ENCODE measurements at regions not wholly inside any gene's neighbourhood (a gene's known extent, or its start where the extent isn't known, plus 50 kb on each side); places are given as distances from the start of the nearest gene placed in this dataset.
A peak's percentile ranks its signal among the peaks of the same experiment; 100 is the strongest.
"Not testable (repeated sequence)": the region's sequence is repeated elsewhere in the genome, so short reads cannot be mapped to it uniquely, and the experiment has no call there.

DNA sequence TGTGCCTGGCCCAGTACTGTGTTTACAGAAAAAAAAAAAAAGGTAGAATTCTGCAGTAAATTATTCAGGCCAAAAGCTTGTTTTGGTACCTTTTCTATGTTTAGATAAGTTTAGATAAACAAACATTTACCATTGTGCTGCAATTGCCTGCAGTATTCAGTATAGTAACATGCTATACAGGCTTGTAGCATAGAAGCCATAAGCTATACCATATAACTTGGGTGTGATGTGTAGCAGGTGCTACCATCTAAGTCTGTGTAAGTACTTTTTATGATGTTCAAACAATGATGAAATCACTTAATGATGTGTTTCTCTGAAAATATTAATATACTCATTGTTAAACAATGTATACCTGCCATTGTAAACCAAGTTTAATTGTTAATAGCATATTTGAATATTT is 241.6 kb upstream of the HS3ST1 start:
- no peak for DNase-seq

DNA sequence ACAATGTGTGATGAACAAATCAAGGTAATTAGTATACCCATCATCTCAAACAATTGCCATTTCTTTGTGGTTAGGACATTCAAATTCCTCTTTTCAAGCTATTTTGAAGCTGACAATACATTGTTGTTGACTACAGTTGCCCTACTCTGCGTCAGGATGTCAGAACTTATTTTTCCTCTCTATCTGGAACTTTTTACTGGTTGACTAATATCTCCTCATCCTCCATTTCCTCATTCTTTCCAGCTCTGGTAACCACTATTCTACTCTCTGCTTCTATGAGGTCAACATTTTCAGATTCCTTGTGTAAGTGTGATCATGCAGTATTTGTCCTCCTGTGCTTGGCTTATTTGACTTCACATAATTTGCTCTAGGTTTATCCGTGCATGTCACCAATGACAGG is 240.5 kb upstream of the HS3ST1 start:
- no peak for DNase-seq

DNA sequence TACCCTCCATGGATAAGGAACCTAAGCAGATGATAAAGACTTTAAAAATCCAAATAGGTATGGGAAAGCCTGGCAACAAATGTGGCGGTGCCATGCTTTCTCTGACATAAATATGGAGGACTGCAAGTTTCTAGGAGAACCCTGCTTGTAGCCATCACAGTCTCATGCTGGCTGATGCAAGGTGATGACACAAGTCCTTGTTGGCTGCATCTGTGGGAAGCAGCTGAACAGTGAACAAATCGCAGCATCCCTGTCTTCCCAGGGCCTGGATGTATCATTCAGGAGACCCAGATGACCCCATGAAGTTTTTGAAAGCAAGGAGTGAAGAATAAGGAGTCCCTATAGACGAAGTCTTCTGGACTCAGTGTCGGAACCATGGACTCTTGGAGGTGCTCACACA is 234.4 kb upstream of the HS3ST1 start:
- no peak for DNase-seq

DNA sequence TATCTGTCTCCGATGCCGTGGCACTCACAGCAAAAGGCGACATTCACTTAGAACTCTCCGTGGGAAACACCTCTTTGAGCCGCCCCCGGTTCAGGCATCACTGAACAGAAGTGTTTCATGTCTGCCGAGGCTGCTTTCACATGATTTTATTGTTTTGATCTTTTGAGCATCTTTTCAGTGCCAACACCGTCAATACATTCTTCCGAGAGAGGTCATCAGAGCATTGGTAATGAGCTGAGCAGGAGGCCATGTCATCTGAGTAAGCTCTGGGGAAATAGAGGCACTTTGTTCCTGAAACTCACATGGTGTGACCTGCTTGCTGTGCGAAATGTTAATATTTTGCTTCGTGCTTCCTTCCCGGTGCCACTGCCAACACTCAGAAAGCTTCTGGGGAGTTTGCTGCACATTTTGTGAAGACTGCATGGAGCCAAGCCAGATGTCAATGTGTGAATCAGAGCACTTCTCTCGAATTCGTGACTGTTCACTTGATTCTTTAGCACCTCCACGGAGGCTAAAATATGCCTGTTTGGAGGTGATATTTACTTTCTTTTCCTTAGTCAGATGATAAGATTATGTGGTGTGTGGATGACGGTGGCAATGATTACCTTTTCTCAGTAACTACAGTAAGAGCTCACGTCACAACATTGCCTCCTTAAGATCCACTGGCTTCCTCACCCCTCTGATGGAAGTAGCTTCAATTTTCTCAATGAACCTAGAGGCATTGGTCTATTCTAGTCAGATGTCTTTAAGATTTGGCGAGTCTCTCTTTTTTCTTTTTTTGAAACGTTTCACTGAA is 222.3 kb upstream of the HS3ST1 start:
- DNase-seq = no peak

DNA sequence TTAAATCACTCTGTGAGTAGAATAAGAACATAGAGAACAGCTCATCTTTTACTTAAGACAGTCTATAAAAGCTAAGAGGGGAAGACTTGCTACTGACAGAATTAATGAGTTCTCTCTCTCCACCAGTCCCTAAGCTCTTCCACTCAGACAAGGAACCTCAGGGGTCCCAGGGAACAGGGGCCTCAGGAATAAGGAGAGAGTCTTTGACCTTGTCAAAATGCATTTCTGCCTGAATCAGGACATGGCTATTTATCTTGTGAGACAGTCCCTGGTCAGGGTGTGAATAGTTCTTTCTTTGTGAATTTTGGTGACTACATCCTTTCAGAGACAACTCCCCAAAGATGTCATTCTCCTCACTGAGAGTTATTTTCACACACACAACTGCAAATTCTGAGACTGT is 218.7 kb upstream of the HS3ST1 start:
- DNase-seq = no peak

DNA sequence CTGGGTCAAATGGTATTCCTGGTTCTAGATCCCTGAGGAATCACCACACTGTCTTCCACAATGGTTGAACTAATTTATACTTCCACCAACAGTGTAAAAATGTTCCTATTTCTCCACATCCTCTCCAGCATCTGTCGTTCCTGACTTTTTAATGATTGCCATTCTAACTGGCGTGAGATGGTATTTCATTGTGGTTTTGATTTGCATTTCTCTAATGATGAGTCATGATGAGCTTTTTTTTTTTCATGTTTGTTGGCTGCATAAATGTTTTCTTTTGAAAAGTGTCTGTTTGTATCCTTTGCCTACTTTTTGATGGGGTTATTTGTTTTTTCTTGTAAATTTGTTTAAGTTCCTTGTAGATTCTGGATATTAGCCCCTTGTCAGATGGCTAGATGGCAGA is 214.4 kb upstream of the HS3ST1 start:
- DNase-seq = not testable (repeated sequence)

DNA sequence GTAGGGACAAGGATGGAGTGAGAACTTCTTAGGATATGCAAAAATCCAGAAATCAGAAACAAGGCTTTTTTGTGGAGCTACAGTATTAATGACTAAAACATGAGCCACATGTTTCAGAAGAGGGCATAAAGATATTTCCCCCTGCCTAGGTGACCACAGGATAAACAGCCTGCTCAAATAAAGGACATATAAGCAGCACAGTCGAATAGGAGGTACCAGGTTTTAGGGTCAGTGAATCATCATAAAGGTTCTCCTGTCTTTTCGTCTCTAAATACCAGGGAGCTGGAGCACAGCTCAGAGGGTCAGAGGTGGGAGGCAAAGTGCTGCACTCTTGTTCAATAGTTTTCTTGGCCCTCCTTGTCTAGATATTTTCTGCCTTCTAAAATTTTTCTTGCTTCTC is 211.9 kb upstream of the HS3ST1 start:
- no peak for DNase-seq

DNA sequence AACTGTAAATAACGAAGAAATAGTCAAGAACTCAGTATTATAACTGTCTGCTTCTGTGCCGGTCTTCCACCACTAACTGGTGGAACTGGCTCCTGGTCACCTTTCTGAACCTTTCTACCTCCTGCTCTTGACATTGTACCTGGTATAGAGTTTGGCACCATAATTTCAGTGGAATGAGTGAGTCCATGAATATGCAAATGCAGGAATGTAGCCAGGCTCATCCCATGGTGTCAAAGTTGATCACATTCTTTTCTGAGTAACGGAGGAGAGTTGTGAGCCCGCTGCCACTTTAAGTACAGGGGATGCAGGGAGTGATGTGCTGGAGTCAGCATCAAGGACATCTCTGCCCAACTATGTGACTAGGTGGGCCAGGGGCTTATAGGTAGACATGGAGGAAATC is 207.9 kb upstream of the HS3ST1 start:
- no peak for DNase-seq

DNA sequence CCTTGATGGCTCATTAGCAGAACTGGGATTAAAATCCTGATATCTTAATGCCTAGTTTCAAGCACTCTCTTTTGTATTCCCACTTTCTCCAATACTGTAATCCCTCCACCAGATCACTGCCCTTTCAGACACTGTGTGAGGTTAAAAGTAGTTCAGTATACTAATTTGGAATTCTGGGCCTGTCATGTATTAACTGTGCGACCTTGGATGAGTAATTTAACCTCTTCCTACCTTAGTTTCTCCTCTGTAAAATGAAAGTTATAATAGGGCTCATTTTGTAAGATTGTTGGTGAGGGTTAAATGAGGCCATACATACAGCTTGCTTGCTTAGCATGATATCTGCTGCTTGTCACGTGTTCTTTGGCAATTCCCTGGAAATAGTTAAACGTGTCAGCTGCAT is 207.3 kb upstream of the HS3ST1 start:
- DNase-seq = no peak

DNA sequence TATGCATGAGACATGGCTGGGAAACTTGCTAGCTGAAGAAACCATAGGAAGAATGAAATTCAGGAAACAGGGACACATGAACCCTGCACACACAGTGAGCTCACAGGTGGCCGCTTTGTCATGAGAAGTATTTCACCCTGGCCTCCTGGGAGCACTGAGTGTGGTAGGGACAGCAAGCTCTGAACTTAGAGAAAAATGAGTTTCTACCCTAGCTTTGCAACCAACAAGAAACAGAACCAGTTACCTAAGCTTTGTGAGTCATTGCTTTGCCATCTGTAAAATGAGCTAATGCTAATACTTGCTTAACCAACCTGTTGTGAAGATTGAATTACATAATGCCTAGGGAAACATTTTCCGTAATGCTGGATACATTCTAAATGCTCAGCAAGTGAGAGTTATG is 206.6 kb upstream of the HS3ST1 start:
- no peak for DNase-seq

DNA sequence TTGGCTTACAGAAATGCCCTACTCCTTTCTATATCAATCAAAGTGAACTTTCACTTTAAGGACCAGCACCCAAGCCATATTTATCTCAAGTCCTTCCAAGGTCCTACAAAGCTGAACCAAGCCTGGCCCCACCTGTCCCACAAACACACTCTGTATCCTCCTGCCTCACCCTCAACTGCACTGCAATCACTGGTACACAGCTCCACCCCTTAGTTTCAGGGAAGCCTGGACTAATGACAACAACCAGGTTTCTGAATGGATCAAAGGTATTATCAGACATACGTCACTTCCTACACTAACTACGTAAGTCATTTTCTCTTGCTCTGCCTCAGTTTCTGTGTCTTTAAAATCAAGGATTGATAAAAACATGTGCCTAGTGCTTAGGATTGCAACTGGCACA is 205.6 kb upstream of the HS3ST1 start:
- no peak for DNase-seq

DNA sequence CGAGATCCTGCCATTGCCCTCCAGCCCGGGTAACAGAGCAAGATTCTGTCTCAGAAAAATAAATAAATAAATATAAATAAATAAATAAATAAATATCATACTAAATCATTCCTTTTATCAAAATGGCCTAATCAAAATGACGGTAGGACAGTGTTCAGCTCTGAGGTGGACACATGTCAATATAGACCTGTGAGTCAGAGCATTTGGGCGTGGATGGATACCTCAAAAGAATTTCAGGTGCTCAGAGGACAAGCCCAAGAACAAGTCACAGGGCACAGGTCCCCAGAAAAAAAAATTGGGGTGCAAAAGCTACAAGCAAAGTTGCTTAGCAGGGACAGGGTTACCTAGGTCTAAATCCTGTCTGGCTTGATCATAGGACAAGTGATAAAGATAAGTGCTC is 204.7 kb upstream of the HS3ST1 start:
- no peak for DNase-seq

DNA sequence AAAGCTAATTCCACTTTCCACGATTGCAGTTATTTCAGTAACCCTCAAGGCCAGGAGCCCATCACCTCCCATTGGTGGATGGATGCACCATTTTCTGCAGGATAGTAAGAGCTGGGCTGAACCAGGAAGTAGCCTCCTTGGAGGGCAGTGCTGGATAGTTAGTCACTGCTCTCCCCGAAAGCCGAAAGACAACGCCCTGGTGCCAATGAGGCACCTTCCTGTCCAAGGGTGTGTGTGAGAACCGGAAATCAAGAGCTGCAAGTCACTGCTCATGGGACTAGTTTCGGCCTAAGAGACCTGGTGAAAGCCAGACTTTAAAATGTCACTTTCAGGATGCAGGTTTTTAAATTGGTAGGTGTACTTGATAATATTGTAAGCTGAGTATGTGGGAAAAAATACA is 203.8 kb upstream of the HS3ST1 start:
- DNase-seq = no peak

DNA sequence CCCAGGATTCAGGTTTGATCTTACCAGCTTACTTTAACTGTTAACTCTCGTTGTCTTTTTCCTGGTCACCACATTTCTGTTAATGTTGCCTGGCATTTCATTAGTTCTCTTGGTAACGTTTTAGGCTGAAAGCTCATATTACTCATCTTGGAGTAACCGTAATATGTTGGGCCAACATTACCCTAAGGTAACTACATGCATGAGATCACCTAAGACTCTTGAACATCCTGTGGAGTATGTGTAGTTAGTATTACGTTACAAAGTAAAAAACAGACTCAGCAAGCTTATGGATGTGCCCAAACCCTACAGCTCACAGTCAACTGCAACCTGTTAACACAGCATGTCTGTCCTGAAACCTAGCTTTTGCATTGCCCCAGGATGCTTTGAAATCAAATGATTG is 203.3 kb upstream of the HS3ST1 start:
- no peak for DNase-seq

DNA sequence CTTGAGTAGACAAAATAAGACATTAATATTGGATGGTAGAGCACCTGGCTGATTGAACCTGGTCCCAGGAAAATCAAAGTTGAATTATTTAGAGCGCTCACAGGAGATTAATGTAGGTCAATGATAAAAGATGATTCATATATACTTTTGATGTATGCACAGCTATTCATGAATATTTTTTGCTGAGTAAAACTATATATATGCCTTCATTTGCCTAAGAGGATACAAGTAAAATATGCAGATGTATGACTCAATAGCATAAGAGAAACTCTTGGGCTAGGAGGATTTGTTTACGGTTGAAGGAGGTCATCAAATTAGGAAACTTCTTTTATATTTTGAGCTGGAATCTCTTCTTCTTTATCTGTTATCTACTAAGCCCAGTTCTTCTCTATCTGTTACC is 202.7 kb upstream of the HS3ST1 start:
- no peak for DNase-seq

DNA sequence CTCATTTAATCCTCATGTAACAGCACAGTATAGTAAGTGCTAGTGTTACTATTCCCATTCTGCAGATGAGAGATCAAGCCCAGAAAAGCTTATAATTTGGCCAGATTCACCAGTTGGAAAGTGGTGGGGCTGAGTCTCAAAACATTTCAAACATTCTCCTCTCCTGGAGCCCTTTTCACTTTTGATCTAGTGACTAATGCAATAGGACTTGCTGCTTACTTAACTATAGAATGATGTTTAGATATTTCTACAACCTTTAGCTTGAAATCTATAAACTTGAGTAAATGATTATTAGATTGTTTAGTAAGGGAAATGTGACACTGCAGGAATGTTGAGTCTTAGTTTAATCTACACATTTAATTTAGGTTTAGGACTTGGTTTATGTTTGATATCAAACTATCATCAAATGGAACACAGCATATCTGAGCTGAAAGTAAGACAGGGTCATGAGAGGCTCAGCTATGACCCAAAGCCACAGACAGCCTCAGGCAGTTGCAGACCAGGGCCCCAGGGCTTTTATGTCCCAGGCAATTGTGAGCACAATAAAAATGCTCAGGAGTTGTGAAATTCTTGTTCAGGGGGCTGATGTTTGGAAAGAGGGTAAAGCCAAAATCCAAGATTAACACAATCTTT is 199.5 kb upstream of the HS3ST1 start:
- DNase-seq = no peak

DNA sequence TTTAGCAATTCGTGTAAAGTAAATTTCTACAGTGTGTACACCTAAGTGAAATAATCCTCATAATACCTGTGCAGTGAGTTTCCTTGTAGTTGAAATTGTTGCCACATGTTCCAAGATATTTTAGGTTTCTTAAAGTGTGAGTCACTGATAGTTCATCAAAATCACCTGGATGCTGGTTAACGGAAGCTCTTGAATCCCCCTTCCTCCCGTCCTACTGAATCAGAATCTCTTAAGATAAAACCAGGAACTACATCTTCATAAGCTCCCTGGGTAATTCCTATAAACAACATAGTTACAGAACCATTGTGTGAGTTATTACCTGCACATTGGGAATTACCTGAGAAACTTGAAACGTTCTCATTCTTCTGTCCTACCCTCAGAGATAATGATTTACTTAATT is 197.4 kb upstream of the HS3ST1 start:
- DNase-seq = no peak

DNA sequence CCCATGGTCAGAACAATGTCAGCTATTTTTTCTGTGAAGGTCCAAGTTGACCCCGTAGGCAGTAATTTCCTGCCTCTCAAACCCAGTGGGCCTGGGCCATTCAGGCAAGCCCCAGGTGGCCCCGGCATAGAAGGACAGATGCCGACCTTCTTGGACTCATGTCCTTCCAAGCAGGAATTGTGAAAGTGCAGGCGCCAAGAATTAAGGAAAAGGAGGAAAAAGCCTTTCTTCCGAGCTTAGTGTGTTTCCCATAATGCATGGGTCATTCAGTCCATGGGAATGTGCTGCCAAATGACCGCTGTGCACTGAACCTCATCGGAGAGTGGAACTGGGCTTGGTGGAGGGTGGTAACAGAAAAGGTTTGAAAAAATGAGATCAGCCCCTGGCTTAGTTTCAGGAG is 196.5 kb upstream of the HS3ST1 start:
- peak; percentile 25 for DNase-seq

DNA sequence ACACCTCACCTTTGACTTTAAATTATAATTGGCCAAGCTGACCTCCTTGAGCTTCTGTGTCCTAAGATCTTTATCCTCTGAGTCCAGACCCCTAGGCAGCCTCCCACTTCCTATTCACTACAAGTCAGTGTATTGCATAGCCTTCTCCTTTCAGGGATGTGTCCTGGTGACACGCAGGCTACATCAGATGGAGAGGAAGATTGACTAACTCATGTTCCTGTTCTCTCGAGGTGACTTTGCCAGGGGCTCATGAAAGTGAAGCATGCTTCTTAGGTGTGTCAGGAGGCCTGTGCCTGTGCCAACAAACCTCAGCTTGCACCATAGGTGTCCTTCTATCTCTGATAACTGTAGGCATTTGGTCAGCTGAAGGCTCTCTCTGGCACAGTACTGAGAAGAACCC is 195.7 kb upstream of the HS3ST1 start:
- no peak for DNase-seq

DNA sequence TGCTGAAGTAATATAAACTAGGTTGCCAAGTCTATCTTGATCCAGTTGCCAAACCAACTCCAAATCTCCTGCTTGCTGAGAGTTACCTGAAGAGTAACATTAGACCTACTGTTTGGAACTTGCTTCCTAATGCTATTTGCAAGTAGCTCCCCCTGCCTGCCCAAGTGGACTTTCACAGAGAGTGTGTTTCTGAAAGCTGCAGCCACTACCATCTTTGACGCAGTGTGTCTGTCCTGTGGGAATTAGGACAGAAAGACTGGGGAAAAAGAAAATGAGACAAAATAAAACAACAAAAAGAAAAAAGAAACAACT is 195.0 kb upstream of the HS3ST1 start:
- DNase-seq = no peak

DNA sequence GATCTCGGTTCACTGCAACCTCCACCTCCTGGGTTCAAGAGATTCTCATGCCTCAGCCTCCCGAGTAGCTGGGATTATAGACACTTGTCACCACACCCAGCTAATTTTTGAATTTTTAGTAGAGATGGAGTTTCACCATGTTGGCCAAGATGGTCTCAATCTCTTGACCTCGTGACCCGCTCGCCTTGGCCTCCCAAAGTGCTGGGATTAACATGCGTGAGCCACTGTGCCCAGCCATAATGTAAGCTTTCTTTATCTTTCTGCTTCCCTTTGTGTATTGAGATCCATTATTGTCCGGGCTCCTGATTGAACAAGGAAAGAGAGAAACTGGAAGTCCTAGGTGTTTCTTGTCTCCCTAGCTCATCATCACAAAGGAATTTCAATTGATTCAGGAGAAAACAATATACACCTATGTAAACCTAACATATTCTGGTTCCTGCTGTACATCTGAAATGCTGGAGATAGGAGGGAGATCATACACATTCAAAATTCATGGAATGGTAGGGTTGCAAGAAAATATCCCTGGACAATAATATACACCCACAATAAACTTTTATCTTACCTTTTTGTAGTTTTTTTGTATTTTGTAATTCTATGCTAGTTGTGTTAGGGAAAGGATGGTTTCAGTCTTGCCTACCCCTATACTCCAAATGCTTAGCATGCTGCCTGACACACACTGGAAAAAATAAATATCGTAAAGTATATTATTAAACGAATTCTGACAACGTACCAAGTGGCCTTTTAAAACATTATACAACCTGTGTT is 194.4 kb upstream of the HS3ST1 start:
- no peak for DNase-seq

DNA sequence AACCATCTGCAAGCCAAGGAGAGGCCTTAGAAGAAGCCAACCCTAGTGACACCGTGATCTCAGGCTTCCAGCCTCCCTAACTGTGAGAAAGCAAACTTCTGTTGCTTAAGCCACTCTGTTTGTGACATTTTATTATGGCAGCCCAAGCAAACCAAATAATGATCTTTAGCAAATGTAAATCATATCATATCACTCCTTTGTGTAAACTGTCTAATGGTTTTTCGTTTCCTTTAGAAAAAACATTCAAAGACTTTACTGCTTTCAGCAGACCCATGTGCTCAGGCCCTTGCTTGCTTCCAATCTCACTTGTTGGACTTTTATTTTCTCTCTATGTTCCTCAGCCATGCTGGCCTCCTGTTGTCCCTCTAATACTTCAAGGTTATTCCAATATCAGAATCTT is 192.2 kb upstream of the HS3ST1 start:
- DNase-seq = no peak

DNA sequence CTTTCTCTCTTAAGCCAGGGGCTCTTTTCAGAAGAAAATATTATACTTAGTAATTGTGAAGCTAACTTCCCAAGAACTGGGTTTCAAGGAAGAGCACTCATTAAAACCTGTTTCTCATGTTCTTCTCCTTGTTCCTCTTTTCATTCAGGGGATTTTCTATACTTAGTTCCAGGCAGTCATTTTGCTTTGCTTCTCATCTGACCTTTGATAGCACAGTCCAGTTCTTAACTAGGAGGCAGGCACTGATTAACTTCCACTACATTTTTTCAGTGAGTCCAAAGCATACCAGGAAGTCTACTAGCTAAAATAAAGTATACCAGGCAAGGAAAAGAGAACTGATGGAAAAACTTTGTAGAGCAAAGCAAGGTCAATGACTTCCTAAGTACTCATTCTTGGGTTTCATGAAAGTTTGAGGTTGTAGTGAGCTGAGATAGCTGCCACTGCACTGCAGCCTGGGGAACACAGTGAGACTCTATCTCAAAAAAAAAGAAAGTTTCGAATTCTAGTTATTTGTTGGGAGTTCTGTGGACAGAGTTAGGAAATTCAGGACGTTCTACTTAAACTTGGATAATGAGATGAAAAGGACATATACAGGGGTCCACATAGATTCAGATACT is 190.1 kb upstream of the HS3ST1 start:
- no peak for DNase-seq

DNA sequence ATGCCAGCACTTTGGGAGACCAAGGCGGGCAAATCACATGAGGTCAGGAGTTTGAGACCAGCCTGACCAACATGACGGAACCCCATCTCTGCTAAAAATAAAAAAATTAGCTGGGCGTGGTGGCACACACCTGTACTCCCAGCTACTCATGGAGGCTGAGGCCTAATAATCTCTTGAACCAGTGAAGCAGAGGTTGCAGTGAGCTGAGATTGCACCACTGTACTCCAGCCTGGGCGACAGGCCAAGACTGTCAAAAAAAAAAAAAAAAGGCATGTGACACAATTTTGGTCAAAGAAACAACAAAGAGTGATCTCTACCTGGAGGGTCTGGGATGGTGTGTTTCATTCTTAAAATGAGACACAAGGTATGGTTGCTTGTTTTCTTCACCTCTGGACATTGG is 188.2 kb upstream of the HS3ST1 start:
- no peak for DNase-seq

Measured in femur (tissue), 1 donor.